ENCODE measurements at regions not wholly inside any gene's neighbourhood (a gene's known extent, or its start where the extent isn't known, plus 50 kb on each side); places are given as distances from the start of the nearest gene placed in this dataset.

DNA sequence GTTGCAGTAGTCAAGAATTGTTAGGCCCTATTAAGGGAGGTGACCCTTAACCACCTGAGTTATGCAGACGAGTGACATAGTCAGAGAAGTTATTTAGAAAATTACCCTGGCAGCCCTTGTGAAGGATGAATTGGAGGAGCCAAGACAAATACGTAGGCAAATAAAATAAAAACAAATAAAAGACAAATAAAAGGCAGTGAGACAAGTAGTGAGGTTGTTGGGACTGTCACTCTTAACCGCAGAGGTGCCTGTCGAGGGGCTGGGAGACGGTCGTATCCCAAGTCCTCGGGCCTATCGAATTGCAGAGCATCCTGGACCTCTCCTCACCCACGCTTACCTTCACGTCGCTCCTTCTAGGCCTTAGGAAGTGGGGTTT lies 58.0 kb upstream of the ZC4H2 start:
- peak overlapping the region in 1 of 2 donors; percentile 69 for H3K9ac ChIP-seq (ENCODE audit: insufficient read depth in 1 of 2, low read length in 2 of 2)
- H3K4me3 ChIP-seq: peak overlapping the region; percentile 4
- WGBS, 2 donors: 11 to 33% methylated on average over 10 to 11 of the region's 11 CpGs
- H3K36me3 ChIP-seq (ENCODE audit: control insufficient read depth in 4 of 4, insufficient read depth in 4 of 4, low read length in 4 of 4): no peaks in the 10 kb centered on the region
- no peaks in the 10 kb centered on the region for H3K9me3 ChIP-seq (ENCODE audit: control insufficient read depth in 4 of 4, insufficient read depth in 3 of 4, low read length in 3 of 4)
- DNase-seq: no peak
- TF ChIP-seq, protein P1, sequence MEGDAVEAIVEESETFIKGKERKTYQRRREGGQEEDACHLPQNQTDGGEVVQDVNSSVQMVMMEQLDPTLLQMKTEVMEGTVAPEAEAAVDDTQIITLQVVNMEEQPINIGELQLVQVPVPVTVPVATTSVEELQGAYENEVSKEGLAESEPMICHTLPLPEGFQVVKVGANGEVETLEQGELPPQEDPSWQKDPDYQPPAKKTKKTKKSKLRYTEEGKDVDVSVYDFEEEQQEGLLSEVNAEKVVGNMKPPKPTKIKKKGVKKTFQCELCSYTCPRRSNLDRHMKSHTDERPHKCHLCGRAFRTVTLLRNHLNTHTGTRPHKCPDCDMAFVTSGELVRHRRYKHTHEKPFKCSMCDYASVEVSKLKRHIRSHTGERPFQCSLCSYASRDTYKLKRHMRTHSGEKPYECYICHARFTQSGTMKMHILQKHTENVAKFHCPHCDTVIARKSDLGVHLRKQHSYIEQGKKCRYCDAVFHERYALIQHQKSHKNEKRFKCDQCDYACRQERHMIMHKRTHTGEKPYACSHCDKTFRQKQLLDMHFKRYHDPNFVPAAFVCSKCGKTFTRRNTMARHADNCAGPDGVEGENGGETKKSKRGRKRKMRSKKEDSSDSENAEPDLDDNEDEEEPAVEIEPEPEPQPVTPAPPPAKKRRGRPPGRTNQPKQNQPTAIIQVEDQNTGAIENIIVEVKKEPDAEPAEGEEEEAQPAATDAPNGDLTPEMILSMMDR (IDR thresholded peaks at IDR 0.05; ENCODE audit: control extremely low read depth, extremely low read depth): no peak
- peaks cover 0 to 3% (median 0%) of the 10 kb centered on the region in 5 donors for H3K4me1 ChIP-seq (ENCODE audit: control insufficient read depth in 5 of 5, insufficient read depth in 5 of 5, low read length in 5 of 5)
- H3K27ac ChIP-seq (ENCODE audit: low read depth in 1 of 2, low read length in 1 of 2): peak overlapping the region in 1 of 2 donors; percentile 75
- no peak for ATAC-seq (ENCODE audit: insufficient read depth, low FRiP score)
- H3K27me3 ChIP-seq (ENCODE audit: control insufficient read depth in 3 of 3, insufficient read depth in 3 of 3, low read length in 2 of 3): no peaks in the 10 kb centered on the region

All from lung (tissue), 11 donors.